GM12878 (cell line): ENCODE measurements at regions not wholly inside any gene's neighbourhood (a gene's known extent, or its start where the extent isn't known, plus 50 kb on each side); places are given as distances from the start of the nearest gene placed in this dataset.

Experiments used
- ATAC-seq: fragments of 200-7000 bp; cut with Tn5 transposase; 3 replicates; pipeline ENCODE4 v1.9.1; 2020; ENCODE audit warnings: mild to moderate bottlenecking, moderate library complexity
- BruUV-seq: library from RNA; stranded (reverse); fragments of 400-500 nt; replicated peaks from 2 replicates; lab custom pipeline; 2021; lab: Mats Ljungman, UMichigan
- CTCF ChIA-PET: fragments of 300-600 bp; sonication (Branson Sonifier 250); formaldehyde crosslinking; extraction: SDS; loops from one replicate; lab custom pipeline; 2021; ENCODE audit warnings: inconsistent platforms; lab: Yijun Ruan, JAX
- POLR2A ChIA-PET: fragments of 350-600 bp; formaldehyde crosslinking; extraction: SDS; loops from one replicate; lab custom pipeline; 2021; ENCODE audit warnings: inconsistent platforms; lab: Charles Lee
- RAD21 ChIA-PET: fragments of 300-600 bp; sonication (Branson Sonifier 250); formaldehyde crosslinking; loops from one replicate; lab custom pipeline; 2023; ENCODE audit warnings: antibody characterized with exemption; ENCODE audit not compliant: unreplicated experiment; lab: Charles Lee
- SMC1A ChIA-PET: fragments of 300-600 bp; sonication (Branson Sonifier 250); formaldehyde crosslinking; loops from one replicate; lab custom pipeline; 2023; ENCODE audit not compliant: unreplicated experiment, uncharacterized antibody; lab: Charles Lee
- DNase-seq: peaks from one replicate; pipeline ENCODE4 v3.0.0-alpha.2; 2011; ENCODE audit warnings: low read depth, low spot score
- FAIRE-seq: peaks from 3 replicates; lab custom pipeline; 2011; peaks lifted over from hg19 to GRCh38; lab: Jason Lieb, UNC
- H2AFZ ChIP-seq: 2 replicates; pipeline ENCODE4 v1.6.0; 2011; ENCODE audit warnings: low read depth, low read length, control low read depth; ENCODE audit not compliant: control insufficient read depth
- H3K27ac ChIP-seq: 2 replicates; pipeline ENCODE4 v1.5.1; 2011; ENCODE audit warnings: control low read depth; ENCODE audit not compliant: control insufficient read depth, insufficient read depth
- H3K27me3 ChIP-seq, 2 experiments: replicated peaks in 1 of 2; 2 replicates each; pipeline versions ENCODE4 v1.6.0 to v1.6.1; 2011; ENCODE audit warnings: low read length in 1 of 2; ENCODE audit not compliant: control insufficient read depth in 2 of 2, insufficient read depth in 2 of 2
- H3K36me3 ChIP-seq, 2 experiments: 2 replicates each; pipeline ENCODE4 v1.5.1; 2011; ENCODE audit warnings: low read length in 1 of 2; ENCODE audit not compliant: control insufficient read depth in 2 of 2, insufficient read depth in 2 of 2
- H3K4me1 ChIP-seq: 2 replicates; pipeline ENCODE4 v1.6.1; 2011; ENCODE audit warnings: mild to moderate bottlenecking, low read length, moderate library complexity, mixed read lengths; ENCODE audit not compliant: control insufficient read depth, insufficient read depth
- H3K4me2 ChIP-seq: 2 replicates; pipeline ENCODE4 v1.6.0; 2011; ENCODE audit warnings: control low read depth; ENCODE audit not compliant: control insufficient read depth, insufficient read depth
- H3K4me3 ChIP-seq: fragments of 200-600 bp; sonication (generic); 2 replicates; pipeline ENCODE4 v1.5.1; 2016
- H3K79me2 ChIP-seq: 2 replicates; pipeline ENCODE4 v1.6.0; 2011; ENCODE audit warnings: low read length; ENCODE audit not compliant: control insufficient read depth, insufficient read depth
- H3K9ac ChIP-seq: 2 replicates; pipeline ENCODE4 v1.8.0; 2011; ENCODE audit warnings: low read length, control low read depth, mixed read lengths; ENCODE audit not compliant: control insufficient read depth, insufficient read depth
- H3K9me3 ChIP-seq: replicated peaks from 3 replicates; pipeline ENCODE4 v1.5.1; 2011; ENCODE audit warnings: mild to moderate bottlenecking, low read length; ENCODE audit not compliant: control insufficient read depth, insufficient read depth
- H4K20me1 ChIP-seq: 2 replicates; pipeline ENCODE4 v1.6.0; 2011; ENCODE audit not compliant: control insufficient read depth, insufficient read depth
- BMI1 ChIP-seq: fragments of 450-650 bp; IDR thresholded peaks from 2 replicates; pipeline ENCODE4 v1.6.1; 2016; ENCODE audit warnings: mild to moderate bottlenecking, moderate library complexity, borderline replicate concordance
- ESRRA ChIP-seq: IDR thresholded peaks from 2 replicates; pipeline ENCODE4 v1.6.1; 2012; ENCODE audit warnings: mild to moderate bottlenecking, low read length, improper control_type of control experiment
- YBX1 ChIP-seq: fragments of 450-650 bp; IDR thresholded peaks from 2 replicates; pipeline ENCODE4 v1.6.1; 2016; ENCODE audit warnings: antibody characterized with exemption
- ZBTB11 ChIP-seq: fragments of 450-650 bp; formaldehyde crosslinking; IDR thresholded peaks from 2 replicates; pipeline ENCODE4 v1.5.0; 2022; ENCODE audit warnings: mild to moderate bottlenecking, missing genetic modification characterization
- in situ Hi-C: fragments of 300-500 bp; cut with MboI; formaldehyde crosslinking; loops from 9 replicates; pipeline ENCODE4 v1.14.3; 2018; ENCODE audit warnings: mixed read lengths
- intact Hi-C: fragments of 100-400 bp; cut with micrococcal nuclease; formaldehyde crosslinking; loops from one replicate; pipeline ENCODE4 v1.14.2; 2022; ENCODE audit not compliant: unreplicated experiment

- H3K27me3 ChIP-seq: no peaks in the 10 kb centered on the region
- TF ChIP-seq YBX1 (no peak), ZBTB11 (no peak), ESRRA (no peak), BMI1 (no peak)
- intact Hi-C loops (no loop called here), in situ Hi-C loops (no loop called here)
- H4K20me1 ChIP-seq: no peaks in the 10 kb centered on the region
- no peaks in the 10 kb centered on the region for H3K9me3 ChIP-seq
- H2AFZ ChIP-seq: no peak overlapping the region
- H3K4me2 ChIP-seq: no peak overlapping the region
- H3K4me1 ChIP-seq: no peaks in the 10 kb centered on the region
- no peak overlapping the region for H3K9ac ChIP-seq
- no peaks in the 10 kb centered on the region for H3K79me2 ChIP-seq
- no TSS peak for BruUV-seq
- CTCF ChIA-PET: no interaction called here
- ATAC-seq (no peak), DNase-seq (no peak), FAIRE-seq (no peak)
- no peak overlapping the region for H3K27ac ChIP-seq
- H3K36me3 ChIP-seq: no peaks in the 10 kb centered on the region
- POLR2A ChIA-PET: interaction anchor here (0.6 kb wide), 1 partner anchor 1129 kb away, joined by 3 read pairs; no protein-coding TSS in a partner anchor
- H3K4me3 ChIP-seq: no peak overlapping the region
- SMC1A ChIA-PET: no interaction called here
- RAD21 ChIA-PET: no interaction called here
These were observed 1020.3 kb downstream of the LRFN5 start for GRCh38 chr14:42626986-42627385.
